ENCODE measurements at regions not wholly inside any gene's neighbourhood (a gene's known extent, or its start where the extent isn't known, plus 50 kb on each side); places are given as distances from the start of the nearest gene placed in this dataset.

GRCh38 chr14:97779140-97779539 is 982.0 kb downstream of the VRK1 start:
- Mint-ChIP-seq H3K4me3 (no peak overlapping the region), H3K4me1 (peaks cover 9% of the 10 kb centered on the region), H3K27me3 (ENCODE audit: low read depth, poor library complexity) (peaks cover 15% of the 10 kb centered on the region), H3K9me3 (no peaks in the 10 kb centered on the region), H3K36me3 (ENCODE audit: low read depth) (no peaks in the 10 kb centered on the region), H3K27ac (no peak overlapping the region)
- TF ChIP-seq CTCF (IDR thresholded peaks at IDR 0.05): no peak
- no peak for DNase-seq

GRCh38 chr14:97780804-97781203 is 983.6 kb downstream of the VRK1 start:
- Mint-ChIP-seq H3K36me3 (ENCODE audit: low read depth) (no peaks in the 10 kb centered on the region), H3K4me3 (no peak overlapping the region), H3K9me3 (peaks cover 8% of the 10 kb centered on the region), H3K27ac (no peak overlapping the region), H3K4me1 (peaks cover 9% of the 10 kb centered on the region), H3K27me3 (ENCODE audit: low read depth, poor library complexity) (peaks cover 15% of the 10 kb centered on the region)
- DNase-seq: no peak
- TF ChIP-seq CTCF (IDR thresholded peaks at IDR 0.05): no peak

DNA sequence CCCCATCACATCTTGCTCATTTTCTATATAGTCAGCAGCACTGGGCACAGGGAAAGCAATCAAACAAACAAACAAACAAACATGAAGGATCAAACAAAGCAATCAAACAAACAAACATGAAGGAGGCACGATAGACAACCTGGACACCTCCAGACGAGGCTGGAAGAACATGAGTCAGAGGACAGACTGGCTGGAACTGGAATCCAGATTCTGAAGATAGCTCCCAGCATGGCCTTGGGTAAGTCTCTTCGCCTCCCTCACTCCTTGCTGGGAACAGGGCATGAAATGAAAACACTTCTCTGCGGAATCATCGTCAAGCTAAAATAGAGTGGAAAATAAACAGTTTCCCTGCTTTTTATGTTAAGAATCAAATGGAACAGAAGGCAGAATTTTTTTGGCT is 984.8 kb downstream of the VRK1 start:
- Mint-ChIP-seq H3K27ac (no peak overlapping the region), H3K9me3 (peaks cover 8% of the 10 kb centered on the region), H3K36me3 (ENCODE audit: low read depth) (no peaks in the 10 kb centered on the region), H3K4me1 (peaks cover 9% of the 10 kb centered on the region), H3K4me3 (no peak overlapping the region), H3K27me3 (ENCODE audit: low read depth, poor library complexity) (peaks cover 10% of the 10 kb centered on the region)
- TF ChIP-seq CTCF (IDR thresholded peaks at IDR 0.05): no peak
- DNase-seq: no peak

DNA sequence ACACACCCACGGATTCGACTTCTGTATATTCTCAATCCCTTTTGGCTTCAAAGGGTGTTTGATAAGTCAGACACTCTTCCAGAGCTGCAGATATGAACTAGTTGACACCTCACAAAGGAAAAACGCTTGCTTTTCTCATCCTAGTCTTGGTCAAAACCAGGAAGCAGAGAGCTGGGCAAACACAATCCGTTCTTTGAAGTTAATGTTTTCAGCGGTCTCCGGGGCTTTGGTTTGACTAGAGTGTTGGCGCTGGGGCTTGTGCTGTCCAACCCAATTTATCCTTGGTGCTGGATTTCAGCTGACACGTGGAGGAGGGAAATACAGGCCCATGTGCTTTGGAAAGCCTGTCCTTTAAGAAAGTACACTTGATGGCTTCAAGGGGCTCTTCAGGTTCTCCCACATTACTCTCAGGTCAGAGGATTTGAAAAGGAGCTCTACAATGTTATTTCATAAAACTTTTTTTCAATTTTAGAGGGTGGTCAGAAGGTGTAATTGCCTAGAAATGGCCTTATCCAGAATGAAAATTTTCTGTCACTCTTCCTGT is 985.8 kb downstream of the VRK1 start:
- Mint-ChIP-seq H3K9me3 (peaks cover 8% of the 10 kb centered on the region), H3K27me3 (ENCODE audit: low read depth, poor library complexity) (peaks cover 4% of the 10 kb centered on the region), H3K36me3 (ENCODE audit: low read depth) (no peaks in the 10 kb centered on the region), H3K4me1 (peaks cover 9% of the 10 kb centered on the region), H3K27ac (no peak overlapping the region), H3K4me3 (no peak overlapping the region)
- no peak for TF ChIP-seq CTCF (IDR thresholded peaks at IDR 0.05)
- DNase-seq: no peak

DNA sequence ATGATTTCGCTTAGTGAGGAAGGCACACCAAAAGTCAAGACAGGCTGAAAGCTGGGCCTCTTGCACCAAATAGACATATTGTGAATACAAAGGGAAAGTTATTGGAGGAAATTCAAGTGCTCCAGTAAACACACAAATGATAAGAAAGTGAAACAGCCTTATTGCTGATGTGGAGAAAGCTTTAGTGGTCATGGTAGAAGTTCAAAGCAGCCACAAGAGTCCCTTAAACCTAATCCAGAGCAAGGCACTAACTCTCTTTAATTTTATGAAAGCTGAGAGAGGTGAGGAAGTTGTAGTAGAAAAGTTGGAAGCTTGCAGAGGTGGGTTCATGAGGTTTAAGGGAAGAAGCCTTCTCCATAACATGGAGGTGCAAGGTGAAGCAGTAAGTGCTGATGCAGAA is 988.3 kb downstream of the VRK1 start:
- no peaks in the 10 kb centered on the region for H3K36me3 Mint-ChIP-seq (ENCODE audit: low read depth)
- no peak overlapping the region for H3K27ac Mint-ChIP-seq
- DNase-seq: no peak
- H3K4me3 Mint-ChIP-seq: no peak overlapping the region
- peaks cover 9% of the 10 kb centered on the region for H3K27me3 Mint-ChIP-seq (ENCODE audit: low read depth, poor library complexity)
- H3K4me1 Mint-ChIP-seq: peaks cover 1% of the 10 kb centered on the region
- TF ChIP-seq CTCF (IDR thresholded peaks at IDR 0.05): no peak
- peaks cover 8% of the 10 kb centered on the region for H3K9me3 Mint-ChIP-seq

DNA sequence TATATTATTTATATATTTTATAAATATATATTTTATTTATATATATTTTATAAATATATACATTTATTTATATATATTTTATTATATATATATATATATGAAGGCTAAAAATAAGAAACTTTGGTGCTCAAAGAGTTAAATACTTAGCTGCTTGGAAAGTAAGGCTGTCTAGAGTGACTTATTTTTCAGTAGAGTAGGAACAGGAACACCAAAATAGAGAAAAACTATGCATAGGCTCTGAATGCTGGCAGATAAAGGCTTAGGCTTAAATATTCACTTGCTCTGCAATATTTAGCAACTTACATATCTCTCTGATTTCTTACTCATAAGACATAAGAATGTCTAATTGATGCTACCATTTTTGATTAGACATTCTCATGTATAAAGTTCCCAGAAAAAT is 991.2 kb downstream of the VRK1 start:
- H3K27ac Mint-ChIP-seq: no peak overlapping the region
- TF ChIP-seq CTCF (IDR thresholded peaks at IDR 0.05): no peak

More for the DNA sequence above, 991.2 kb downstream of the VRK1 start:
- DNase-seq: no peak
- Mint-ChIP-seq H3K9me3 (peaks cover 8% of the 10 kb centered on the region), H3K36me3 (ENCODE audit: low read depth) (no peaks in the 10 kb centered on the region), H3K4me1 (no peaks in the 10 kb centered on the region), H3K27me3 (ENCODE audit: low read depth, poor library complexity) (peaks cover 9% of the 10 kb centered on the region), H3K4me3 (no peak overlapping the region)

All from nephron progenitor cell (in vitro differentiated cells).